Fibroblast of mammary gland (primary cell): ENCODE measurements at regions not wholly inside any gene's neighbourhood (a gene's known extent, or its start where the extent isn't known, plus 50 kb on each side); places are given as distances from the start of the nearest gene placed in this dataset.

Experiments used
- DNase-seq: peaks from one replicate; pipeline ENCODE4 v3.0.0-alpha.2; 2010; ENCODE audit warnings: low read depth
- H3K4me3 ChIP-seq: 2 replicates; pipeline ENCODE4 v1.5.1; 2011; ENCODE audit warnings: low read depth, mild to moderate bottlenecking, low read length, moderate library complexity; ENCODE audit not compliant: control insufficient read depth
- CTCF ChIP-seq: conservative IDR thresholded peaks from 2 replicates; pipeline ENCODE4 v1.5.1; 2011; ENCODE audit warnings: low read depth, low read length, inconsistent platforms; ENCODE audit not compliant: control insufficient read depth, insufficient read depth

- TF ChIP-seq CTCF = no peak
- H3K4me3 ChIP-seq = no peak overlapping the region
- no peak for DNase-seq
These were observed 72.4 kb upstream of the KCND3 start for GRCh38 chr1:112061901-112062320.

GRCh38 chr1:112063781-112064728, 74.6 kb upstream of the KCND3 start:
- no peak overlapping the region for H3K4me3 ChIP-seq
- DNase-seq = no peak
- no peak for TF ChIP-seq CTCF

GRCh38 chr1:112067989-112068388, 78.5 kb upstream of the KCND3 start:
- no peak overlapping the region for H3K4me3 ChIP-seq
- DNase-seq = no peak
- TF ChIP-seq CTCF = no peak

GRCh38 chr1:112070677-112071076, 81.2 kb upstream of the KCND3 start:
- TF ChIP-seq CTCF = no peak
- no peak overlapping the region for H3K4me3 ChIP-seq

GRCh38 chr1:112074711-112075110, 85.2 kb upstream of the KCND3 start:
- no peak overlapping the region for H3K4me3 ChIP-seq
- no peak for TF ChIP-seq CTCF
- DNase-seq = no peak

More at GRCh38 chr1:112070677-112071076, 81.2 kb upstream of the KCND3 start:
- no peak for DNase-seq

GRCh38 chr1:112075566-112075965, 86.1 kb upstream of the KCND3 start:
- no peak for DNase-seq
- no peak overlapping the region for H3K4me3 ChIP-seq
- no peak for TF ChIP-seq CTCF

- no peak overlapping the region for H3K4me3 ChIP-seq
- no peak for TF ChIP-seq CTCF
- no peak for DNase-seq
These were observed 90.0 kb upstream of the KCND3 start for GRCh38 chr1:112079446-112079845.
